Fibroblast of lung (primary cell): ENCODE measurements at regions not wholly inside any gene's neighbourhood (a gene's known extent, or its start where the extent isn't known, plus 50 kb on each side); places are given as distances from the start of the nearest gene placed in this dataset.

Experiments
- EZH2 ChIP-seq: IDR thresholded peaks from 2 replicates; pipeline ENCODE4 v1.5.1; 2012; ENCODE audit warnings: low read length, control low read depth, mild to moderate bottlenecking; ENCODE audit errors: missing control alignments
- TF ChIP-seq, protein P1 (sequence below), 2 donors: IDR thresholded peaks in 1 of 2; conservative IDR thresholded peaks in 1 of 2; 1 replicate in 1 of 2; 2 replicates in 1 of 2; pipeline ENCODE4 v1.5.1; 2011 to 2012; ENCODE audit warnings: low read length in 2 of 2, control low read depth in 1 of 2, inconsistent platforms in 1 of 2, low read depth in 1 of 2, mild to moderate bottlenecking in 1 of 2

DNA sequence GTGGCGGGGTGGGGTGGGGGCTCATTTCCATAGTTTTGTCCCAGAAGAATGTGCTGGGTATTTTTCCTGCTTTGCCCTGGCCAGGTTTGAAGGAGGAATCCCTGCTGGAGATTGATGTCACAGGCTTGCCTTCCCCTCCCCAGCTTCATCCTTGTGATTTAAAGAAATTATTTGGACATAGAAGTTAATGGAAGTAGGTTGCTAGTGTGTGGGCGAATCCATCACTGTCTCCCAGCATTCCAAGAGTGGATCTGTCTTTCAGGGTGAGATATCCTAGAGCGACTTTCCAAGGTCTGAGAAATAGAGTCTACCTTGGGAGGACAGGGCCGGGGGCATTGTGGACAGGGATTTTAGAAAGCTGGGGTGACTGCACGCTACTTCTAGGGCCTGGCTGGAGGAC is 64.9 kb upstream of the HSPA9 start:
- TF ChIP-seq EZH2: no peak
- TF ChIP-seq, protein P1, sequence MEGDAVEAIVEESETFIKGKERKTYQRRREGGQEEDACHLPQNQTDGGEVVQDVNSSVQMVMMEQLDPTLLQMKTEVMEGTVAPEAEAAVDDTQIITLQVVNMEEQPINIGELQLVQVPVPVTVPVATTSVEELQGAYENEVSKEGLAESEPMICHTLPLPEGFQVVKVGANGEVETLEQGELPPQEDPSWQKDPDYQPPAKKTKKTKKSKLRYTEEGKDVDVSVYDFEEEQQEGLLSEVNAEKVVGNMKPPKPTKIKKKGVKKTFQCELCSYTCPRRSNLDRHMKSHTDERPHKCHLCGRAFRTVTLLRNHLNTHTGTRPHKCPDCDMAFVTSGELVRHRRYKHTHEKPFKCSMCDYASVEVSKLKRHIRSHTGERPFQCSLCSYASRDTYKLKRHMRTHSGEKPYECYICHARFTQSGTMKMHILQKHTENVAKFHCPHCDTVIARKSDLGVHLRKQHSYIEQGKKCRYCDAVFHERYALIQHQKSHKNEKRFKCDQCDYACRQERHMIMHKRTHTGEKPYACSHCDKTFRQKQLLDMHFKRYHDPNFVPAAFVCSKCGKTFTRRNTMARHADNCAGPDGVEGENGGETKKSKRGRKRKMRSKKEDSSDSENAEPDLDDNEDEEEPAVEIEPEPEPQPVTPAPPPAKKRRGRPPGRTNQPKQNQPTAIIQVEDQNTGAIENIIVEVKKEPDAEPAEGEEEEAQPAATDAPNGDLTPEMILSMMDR (conservative IDR thresholded peaks at IDR 0.05 in 1 of 2, IDR thresholded peaks at IDR 0.05 in 1 of 2; ENCODE audit: low read depth in 1 of 2, low read length in 2 of 2): no peak
